ENCODE measurements at regions not wholly inside any gene's neighbourhood (a gene's known extent, or its start where the extent isn't known, plus 50 kb on each side); places are given as distances from the start of the nearest gene placed in this dataset.

- Histone ChIP-seq H3K4me2 (ENCODE audit: insufficient read depth, low read length, poor library complexity, severe bottlenecking) (no peak overlapping the region), H3K79me1 (ENCODE audit: low read depth, low read length) (no peaks in the 10 kb centered on the region), H3K9me3 (replicated peaks in 1 of 2; ENCODE audit: control insufficient read depth in 2 of 2, insufficient read depth in 1 of 2, low read depth in 1 of 2, low read length in 2 of 2) (no peaks in the 10 kb centered on the region), H3K4me1 (ENCODE audit: control insufficient read depth in 2 of 2, insufficient read depth in 1 of 2, low read depth in 1 of 2, low read length in 2 of 2) (no peaks in the 10 kb centered on the region), H3K27me3 (ENCODE audit: control insufficient read depth in 3 of 3, insufficient read depth in 3 of 3, low read depth in 1 of 3, low read length in 3 of 3) (no peaks in the 10 kb centered on the region), H2BK12ac (ENCODE audit: low read length) (no peak overlapping the region), H3K4ac (ENCODE audit: low read length) (no peak overlapping the region), H4K8ac (ENCODE audit: low read depth, low read length) (no peak overlapping the region), H3K23ac (ENCODE audit: low read depth, low read length, poor library complexity) (no peak overlapping the region), H3K18ac (ENCODE audit: low read length) (no peak overlapping the region), H2BK120ac (ENCODE audit: low read depth, low read length) (no peak overlapping the region), H3K9ac (ENCODE audit: low read depth, low read length, poor library complexity) (no peak overlapping the region), H2BK15ac (ENCODE audit: low read length) (no peak overlapping the region), H2AK5ac (ENCODE audit: low read depth, low read length) (no peak overlapping the region), H3K27ac (replicated peaks; ENCODE audit: low read length) (no peak overlapping the region), H3K4me3 (ENCODE audit: low read length in 2 of 2) (no peak overlapping the region), H3K14ac (ENCODE audit: low read length) (no peak overlapping the region), H2BK5ac (ENCODE audit: low read length) (no peak overlapping the region), H4K91ac (ENCODE audit: low read depth, low read length, poor library complexity) (no peak overlapping the region), H3K36me3 (replicated peaks in 1 of 2; ENCODE audit: control insufficient read depth in 2 of 2, insufficient read depth in 2 of 2, low read length in 2 of 2) (no peaks in the 10 kb centered on the region), H2AFZ (ENCODE audit: low read length) (no peak overlapping the region)
- WGBS, 2 donors (ENCODE audit: extremely low coverage in 2 of 2, insufficient read length in 2 of 2, insufficient replicate concordance in 1 of 2), result no CpG with 5 or more reads among the region's 3 CpGs
- no peak for DNase-seq (ENCODE audit: low spot score)
Observed at GRCh38 chr10:8128511-8128910, 74.0 kb downstream of the GATA3 start.

- Histone ChIP-seq H3K18ac (ENCODE audit: low read length) (no peak overlapping the region), H3K23ac (ENCODE audit: low read depth, low read length, poor library complexity) (no peak overlapping the region), H3K27me3 (ENCODE audit: control insufficient read depth in 3 of 3, insufficient read depth in 3 of 3, low read depth in 1 of 3, low read length in 3 of 3) (no peaks in the 10 kb centered on the region), H3K79me1 (ENCODE audit: low read depth, low read length) (no peaks in the 10 kb centered on the region), H2AFZ (ENCODE audit: low read length) (no peak overlapping the region), H3K4me1 (ENCODE audit: control insufficient read depth in 2 of 2, insufficient read depth in 1 of 2, low read depth in 1 of 2, low read length in 2 of 2) (no peaks in the 10 kb centered on the region), H3K9ac (ENCODE audit: low read depth, low read length, poor library complexity) (no peak overlapping the region), H3K36me3 (replicated peaks in 1 of 2; ENCODE audit: control insufficient read depth in 2 of 2, insufficient read depth in 2 of 2, low read length in 2 of 2) (no peaks in the 10 kb centered on the region), H3K14ac (ENCODE audit: low read length) (no peak overlapping the region), H3K4me2 (ENCODE audit: insufficient read depth, low read length, poor library complexity, severe bottlenecking) (no peak overlapping the region), H2BK5ac (ENCODE audit: low read length) (no peak overlapping the region), H4K8ac (ENCODE audit: low read depth, low read length) (no peak overlapping the region), H4K91ac (ENCODE audit: low read depth, low read length, poor library complexity) (no peak overlapping the region), H2AK5ac (ENCODE audit: low read depth, low read length) (no peak overlapping the region), H3K4me3 (ENCODE audit: low read length in 2 of 2) (no peak overlapping the region), H3K4ac (ENCODE audit: low read length) (no peak overlapping the region), H2BK12ac (ENCODE audit: low read length) (no peak overlapping the region), H2BK120ac (ENCODE audit: low read depth, low read length) (no peak overlapping the region), H3K9me3 (replicated peaks in 1 of 2; ENCODE audit: control insufficient read depth in 2 of 2, insufficient read depth in 1 of 2, low read depth in 1 of 2, low read length in 2 of 2) (no peaks in the 10 kb centered on the region), H3K27ac (replicated peaks; ENCODE audit: low read length) (no peak overlapping the region), H2BK15ac (ENCODE audit: low read length) (no peak overlapping the region)
- DNase-seq (ENCODE audit: low spot score), result no peak
- no CpG with 5 or more reads among the region's 2 CpGs for WGBS, 2 donors (ENCODE audit: extremely low coverage in 2 of 2, insufficient read length in 2 of 2, insufficient replicate concordance in 1 of 2)
Observed at GRCh38 chr10:8129438-8129837, 75.0 kb downstream of the GATA3 start.

- H3K4ac ChIP-seq (ENCODE audit: low read length), result no peak overlapping the region
- no peak overlapping the region for H2AK5ac ChIP-seq (ENCODE audit: low read depth, low read length)
- H3K79me1 ChIP-seq (ENCODE audit: low read depth, low read length), result no peaks in the 10 kb centered on the region
- DNase-seq (ENCODE audit: low spot score), result no peak
- H4K91ac ChIP-seq (ENCODE audit: low read depth, low read length, poor library complexity), result no peak overlapping the region
- no peak overlapping the region for H3K14ac ChIP-seq (ENCODE audit: low read length)
- no peaks in the 10 kb centered on the region for H3K9me3 ChIP-seq (replicated peaks in 1 of 2; ENCODE audit: control insufficient read depth in 2 of 2, insufficient read depth in 1 of 2, low read depth in 1 of 2, low read length in 2 of 2)
- no peak overlapping the region for H3K23ac ChIP-seq (ENCODE audit: low read depth, low read length, poor library complexity)
- no peak overlapping the region for H3K18ac ChIP-seq (ENCODE audit: low read length)
- no peaks in the 10 kb centered on the region for H3K4me1 ChIP-seq (ENCODE audit: control insufficient read depth in 2 of 2, insufficient read depth in 1 of 2, low read depth in 1 of 2, low read length in 2 of 2)
- H3K27me3 ChIP-seq (ENCODE audit: control insufficient read depth in 3 of 3, insufficient read depth in 3 of 3, low read depth in 1 of 3, low read length in 3 of 3), result no peaks in the 10 kb centered on the region
- no CpG with 5 or more reads among the region's 8 CpGs for WGBS, 2 donors (ENCODE audit: extremely low coverage in 2 of 2, insufficient read length in 2 of 2, insufficient replicate concordance in 1 of 2)
- no peak overlapping the region for H3K27ac ChIP-seq (replicated peaks; ENCODE audit: low read length)
- H4K8ac ChIP-seq (ENCODE audit: low read depth, low read length), result no peak overlapping the region
- H3K4me2 ChIP-seq (ENCODE audit: insufficient read depth, low read length, poor library complexity, severe bottlenecking), result no peak overlapping the region
- H2BK12ac ChIP-seq (ENCODE audit: low read length), result no peak overlapping the region
- H2AFZ ChIP-seq (ENCODE audit: low read length), result no peak overlapping the region
- H3K36me3 ChIP-seq (replicated peaks in 1 of 2; ENCODE audit: control insufficient read depth in 2 of 2, insufficient read depth in 2 of 2, low read length in 2 of 2), result no peaks in the 10 kb centered on the region
- no peak overlapping the region for H3K9ac ChIP-seq (ENCODE audit: low read depth, low read length, poor library complexity)
- H2BK5ac ChIP-seq (ENCODE audit: low read length), result no peak overlapping the region
- no peak overlapping the region for H2BK15ac ChIP-seq (ENCODE audit: low read length)
- H2BK120ac ChIP-seq (ENCODE audit: low read depth, low read length), result no peak overlapping the region
- H3K4me3 ChIP-seq (ENCODE audit: low read length in 2 of 2), result no peak overlapping the region
Observed at GRCh38 chr10:8130973-8131911, 76.8 kb downstream of the GATA3 start.

GRCh38 chr10:8133146-8133545 lies 78.7 kb downstream of the GATA3 start:
- Histone ChIP-seq H3K9me3 (replicated peaks in 1 of 2; ENCODE audit: control insufficient read depth in 2 of 2, insufficient read depth in 1 of 2, low read depth in 1 of 2, low read length in 2 of 2) (no peaks in the 10 kb centered on the region), H3K14ac (ENCODE audit: low read length) (no peak overlapping the region), H2AK5ac (ENCODE audit: low read depth, low read length) (no peak overlapping the region), H3K18ac (ENCODE audit: low read length) (no peak overlapping the region), H3K23ac (ENCODE audit: low read depth, low read length, poor library complexity) (no peak overlapping the region), H2BK12ac (ENCODE audit: low read length) (no peak overlapping the region), H2AFZ (ENCODE audit: low read length) (no peak overlapping the region), H3K27ac (replicated peaks; ENCODE audit: low read length) (no peak overlapping the region), H4K91ac (ENCODE audit: low read depth, low read length, poor library complexity) (no peak overlapping the region), H3K9ac (ENCODE audit: low read depth, low read length, poor library complexity) (no peak overlapping the region), H3K27me3 (ENCODE audit: control insufficient read depth in 3 of 3, insufficient read depth in 3 of 3, low read depth in 1 of 3, low read length in 3 of 3) (no peaks in the 10 kb centered on the region), H3K4ac (ENCODE audit: low read length) (no peak overlapping the region), H3K36me3 (replicated peaks in 1 of 2; ENCODE audit: control insufficient read depth in 2 of 2, insufficient read depth in 2 of 2, low read length in 2 of 2) (no peaks in the 10 kb centered on the region), H3K4me3 (ENCODE audit: low read length in 2 of 2) (no peak overlapping the region), H2BK15ac (ENCODE audit: low read length) (no peak overlapping the region), H3K4me1 (ENCODE audit: control insufficient read depth in 2 of 2, insufficient read depth in 1 of 2, low read depth in 1 of 2, low read length in 2 of 2) (no peaks in the 10 kb centered on the region), H3K4me2 (ENCODE audit: insufficient read depth, low read length, poor library complexity, severe bottlenecking) (no peak overlapping the region), H2BK120ac (ENCODE audit: low read depth, low read length) (no peak overlapping the region), H4K8ac (ENCODE audit: low read depth, low read length) (no peak overlapping the region), H3K79me1 (ENCODE audit: low read depth, low read length) (no peaks in the 10 kb centered on the region), H2BK5ac (ENCODE audit: low read length) (no peak overlapping the region)
- DNase-seq (ENCODE audit: low spot score), result no peak
- WGBS, 2 donors (ENCODE audit: extremely low coverage in 2 of 2, insufficient read length in 2 of 2, insufficient replicate concordance in 1 of 2), result 100% methylated on average over 1 of the region's 8 CpGs; no CpG with 5 or more reads in 1 of the 2 donors

Data from neuronal stem cell (in vitro differentiated cells).